ENCODE measurements at regions not wholly inside any gene's neighbourhood (a gene's known extent, or its start where the extent isn't known, plus 50 kb on each side); places are given as distances from the start of the nearest gene placed in this dataset.

GRCh38 chr1:5572794-5573193, 419.4 kb downstream of the NPHP4 start:
- Mint-ChIP-seq H3K9me3 (peaks cover 21% of the 10 kb centered on the region), H3K4me1 (no peaks in the 10 kb centered on the region), H3K4me3 (no peak overlapping the region), H3K36me3 (no peaks in the 10 kb centered on the region), H3K27ac (no peak overlapping the region), H3K27me3 (ENCODE audit: insufficient read depth, low read depth) (peaks cover 9% of the 10 kb centered on the region)
- no peaks in the 10 kb centered on the region for H3F3A ChIP-seq (ENCODE audit: low read depth)
- no peaks in the 10 kb centered on the region for H3K36me3 ChIP-seq
- H3K4me3 ChIP-seq, result no peak overlapping the region
- H3K27ac ChIP-seq, result no peak overlapping the region
- H3K9ac ChIP-seq, result no peak overlapping the region
- H3K27me3 ChIP-seq, result no peaks in the 10 kb centered on the region
- no peak for DNase-seq (ENCODE audit: low spot score)
- H3K9me3 ChIP-seq (ENCODE audit: low read depth), result no peaks in the 10 kb centered on the region
- H4K20me1 ChIP-seq (ENCODE audit: low read depth), result no peaks in the 10 kb centered on the region
- H3K79me2 ChIP-seq (ENCODE audit: low read depth), result no peaks in the 10 kb centered on the region
- no peak overlapping the region for H3K4me2 ChIP-seq
- H3K4me1 ChIP-seq, result no peaks in the 10 kb centered on the region
- no peak for TF ChIP-seq CTCF (IDR thresholded peaks at IDR 0.05)
- no peak for TF ChIP-seq EZH2 (IDR thresholded peaks at IDR 0.05)
- no peak for TF ChIP-seq EZH2phosphoT487 (IDR thresholded peaks at IDR 0.05)
- no peak overlapping the region for H2AFZ ChIP-seq (replicated peaks)

- Histone ChIP-seq H3K36me3 (no peaks in the 10 kb centered on the region), H3K79me2 (ENCODE audit: low read depth) (no peaks in the 10 kb centered on the region), H4K20me1 (ENCODE audit: low read depth) (no peaks in the 10 kb centered on the region), H3F3A (ENCODE audit: low read depth) (no peaks in the 10 kb centered on the region), H3K4me3 (no peak overlapping the region), H3K4me1 (no peaks in the 10 kb centered on the region), H2AFZ (replicated peaks) (no peak overlapping the region), H3K27me3 (no peaks in the 10 kb centered on the region), H3K9me3 (ENCODE audit: low read depth) (no peaks in the 10 kb centered on the region), H3K4me2 (no peak overlapping the region), H3K27ac (no peak overlapping the region), H3K9ac (no peak overlapping the region)
- Mint-ChIP-seq H3K4me1 (no peaks in the 10 kb centered on the region), H3K9me3 (peaks cover 21% of the 10 kb centered on the region), H3K36me3 (no peaks in the 10 kb centered on the region), H3K27ac (no peak overlapping the region), H3K4me3 (no peak overlapping the region), H3K27me3 (ENCODE audit: insufficient read depth, low read depth) (peaks cover 9% of the 10 kb centered on the region)
- DNase-seq (ENCODE audit: low spot score), result no peak
- TF ChIP-seq CTCF (IDR thresholded peaks at IDR 0.05), result no peak
- TF ChIP-seq EZH2phosphoT487 (IDR thresholded peaks at IDR 0.05), result no peak
- TF ChIP-seq EZH2 (IDR thresholded peaks at IDR 0.05), result no peak
Measured at GRCh38 chr1:5571861-5572401, 420.3 kb downstream of the NPHP4 start.

- Histone ChIP-seq H3F3A (ENCODE audit: low read depth) (no peaks in the 10 kb centered on the region), H2AFZ (replicated peaks) (no peak overlapping the region), H3K9me3 (ENCODE audit: low read depth) (no peaks in the 10 kb centered on the region), H3K4me1 (no peaks in the 10 kb centered on the region), H3K27ac (no peak overlapping the region), H3K9ac (no peak overlapping the region), H3K4me3 (no peak overlapping the region), H3K4me2 (no peak overlapping the region), H3K27me3 (no peaks in the 10 kb centered on the region), H3K79me2 (ENCODE audit: low read depth) (no peaks in the 10 kb centered on the region), H3K36me3 (no peaks in the 10 kb centered on the region), H4K20me1 (ENCODE audit: low read depth) (no peaks in the 10 kb centered on the region)
- Mint-ChIP-seq H3K4me3 (no peak overlapping the region), H3K27ac (no peak overlapping the region), H3K36me3 (no peaks in the 10 kb centered on the region), H3K27me3 (ENCODE audit: insufficient read depth, low read depth) (peaks cover 9% of the 10 kb centered on the region), H3K9me3 (peaks cover 21% of the 10 kb centered on the region), H3K4me1 (no peaks in the 10 kb centered on the region)
- DNase-seq (ENCODE audit: low spot score), result no peak
- TF ChIP-seq CTCF (IDR thresholded peaks at IDR 0.05), result no peak
- TF ChIP-seq EZH2phosphoT487 (IDR thresholded peaks at IDR 0.05), result no peak
- TF ChIP-seq EZH2 (IDR thresholded peaks at IDR 0.05), result no peak
Measured at GRCh38 chr1:5571438-5571837, 420.8 kb downstream of the NPHP4 start.

Measured in neural progenitor cell (in vitro differentiated cells).